PFSK-1 (cell line): ENCODE measurements at regions not wholly inside any gene's neighbourhood (a gene's known extent, or its start where the extent isn't known, plus 50 kb on each side); places are given as distances from the start of the nearest gene placed in this dataset.

Experiments
- FOXP2 ChIP-seq: optimal IDR thresholded peaks from 2 replicates; pipeline ENCODE3; 2011; ENCODE audit warnings: borderline replicate concordance, control low read depth, inconsistent platforms; ENCODE audit not compliant: insufficient read depth; ENCODE audit errors: extremely low read length, extremely low read depth
- POLR2AphosphoS5 ChIP-seq: IDR thresholded peaks from 2 replicates; pipeline ENCODE4 v1.6.1; 2012; ENCODE audit warnings: low read depth, mild to moderate bottlenecking, control low read depth, low read length, moderate library complexity
- SIN3A ChIP-seq: IDR thresholded peaks from 2 replicates; pipeline ENCODE4 v1.6.1; 2012; ENCODE audit warnings: mild to moderate bottlenecking, low read length, moderate library complexity, borderline replicate concordance; ENCODE audit not compliant: insufficient read depth
- TAF1 ChIP-seq: IDR thresholded peaks from 2 replicates; pipeline ENCODE4 v1.6.1; 2012; ENCODE audit warnings: low read length, control low read depth, borderline replicate concordance; ENCODE audit not compliant: insufficient read depth
- TF ChIP-seq, protein P1 (sequence below), 2 experiments: IDR thresholded peaks; 2 replicates each; pipeline versions ENCODE4 v1.6.1 to v1.8.0; 2011 to 2012; ENCODE audit warnings: low read depth in 2 of 2, low read length in 2 of 2, control low read depth in 1 of 2, inconsistent platforms in 1 of 2, mild to moderate bottlenecking in 1 of 2, moderate library complexity in 1 of 2; ENCODE audit not compliant: insufficient read depth in 1 of 2

DNA sequence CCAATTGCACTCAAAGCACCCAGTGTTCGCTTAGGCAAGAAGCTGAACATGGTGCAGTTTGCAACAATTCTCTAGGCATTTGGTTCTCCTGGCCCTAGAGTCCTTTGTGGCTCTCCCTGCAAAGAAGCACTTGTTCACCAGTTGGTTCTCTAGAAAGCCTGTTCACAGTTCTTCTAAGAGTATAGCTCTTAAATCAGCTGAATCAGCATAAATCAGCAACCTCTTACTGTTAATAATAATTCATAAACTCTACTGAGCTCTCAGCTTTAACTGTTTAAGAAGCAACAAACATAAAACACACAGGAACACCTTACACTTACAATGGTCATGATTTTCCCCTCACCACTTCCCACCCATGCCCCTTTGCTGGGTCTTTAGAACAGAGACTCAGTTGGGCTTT, 56.8 kb upstream of the PPP2R3A start:
- TF ChIP-seq SIN3A (no peak), POLR2AphosphoS5 (no peak), TAF1 (no peak), FOXP2 (no peak)
- TF ChIP-seq, protein P1, sequence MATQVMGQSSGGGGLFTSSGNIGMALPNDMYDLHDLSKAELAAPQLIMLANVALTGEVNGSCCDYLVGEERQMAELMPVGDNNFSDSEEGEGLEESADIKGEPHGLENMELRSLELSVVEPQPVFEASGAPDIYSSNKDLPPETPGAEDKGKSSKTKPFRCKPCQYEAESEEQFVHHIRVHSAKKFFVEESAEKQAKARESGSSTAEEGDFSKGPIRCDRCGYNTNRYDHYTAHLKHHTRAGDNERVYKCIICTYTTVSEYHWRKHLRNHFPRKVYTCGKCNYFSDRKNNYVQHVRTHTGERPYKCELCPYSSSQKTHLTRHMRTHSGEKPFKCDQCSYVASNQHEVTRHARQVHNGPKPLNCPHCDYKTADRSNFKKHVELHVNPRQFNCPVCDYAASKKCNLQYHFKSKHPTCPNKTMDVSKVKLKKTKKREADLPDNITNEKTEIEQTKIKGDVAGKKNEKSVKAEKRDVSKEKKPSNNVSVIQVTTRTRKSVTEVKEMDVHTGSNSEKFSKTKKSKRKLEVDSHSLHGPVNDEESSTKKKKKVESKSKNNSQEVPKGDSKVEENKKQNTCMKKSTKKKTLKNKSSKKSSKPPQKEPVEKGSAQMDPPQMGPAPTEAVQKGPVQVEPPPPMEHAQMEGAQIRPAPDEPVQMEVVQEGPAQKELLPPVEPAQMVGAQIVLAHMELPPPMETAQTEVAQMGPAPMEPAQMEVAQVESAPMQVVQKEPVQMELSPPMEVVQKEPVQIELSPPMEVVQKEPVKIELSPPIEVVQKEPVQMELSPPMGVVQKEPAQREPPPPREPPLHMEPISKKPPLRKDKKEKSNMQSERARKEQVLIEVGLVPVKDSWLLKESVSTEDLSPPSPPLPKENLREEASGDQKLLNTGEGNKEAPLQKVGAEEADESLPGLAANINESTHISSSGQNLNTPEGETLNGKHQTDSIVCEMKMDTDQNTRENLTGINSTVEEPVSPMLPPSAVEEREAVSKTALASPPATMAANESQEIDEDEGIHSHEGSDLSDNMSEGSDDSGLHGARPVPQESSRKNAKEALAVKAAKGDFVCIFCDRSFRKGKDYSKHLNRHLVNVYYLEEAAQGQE (IDR thresholded peaks at IDR 0.05; ENCODE audit: insufficient read depth in 1 of 2, low read depth in 2 of 2, low read length in 2 of 2), result no peak
